GM18873 (cell line): ENCODE measurements at regions not wholly inside any gene's neighbourhood (a gene's known extent, or its start where the extent isn't known, plus 50 kb on each side); places are given as distances from the start of the nearest gene placed in this dataset.
"Not testable (repeated sequence)": the region's sequence is repeated elsewhere in the genome, so short reads cannot be mapped to it uniquely, and the experiment has no call there.

ENCODE experiments used
- ATAC-seq: cut with Tn5 transposase; IDR thresholded peaks from one replicate; pipeline ENCODE4 v1.9.1; 2021; ENCODE audit warnings: mild to moderate bottlenecking, moderate library complexity, moderate number of reproducible peaks; ENCODE audit not compliant: unreplicated experiment, low FRiP score

DNA sequence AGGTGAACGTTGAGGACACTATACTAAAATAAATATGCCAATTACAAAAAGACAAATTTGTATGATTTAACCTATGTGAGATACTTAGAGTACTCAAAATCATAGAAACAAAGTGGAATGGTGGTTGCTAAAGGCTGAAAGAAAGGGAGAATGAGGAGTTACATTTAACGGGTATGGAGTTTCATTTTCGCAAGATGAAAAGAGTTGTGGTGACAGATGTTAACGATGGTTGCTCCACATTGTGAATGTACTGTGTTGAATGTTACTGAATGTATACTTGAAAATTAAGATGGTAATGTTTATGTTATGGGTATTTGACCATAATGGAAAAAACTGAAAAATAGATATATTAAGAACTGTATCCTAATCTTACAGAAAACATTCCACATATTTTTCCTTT lies 51.3 kb upstream of the MOCS2 start:
- no peak for ATAC-seq

DNA sequence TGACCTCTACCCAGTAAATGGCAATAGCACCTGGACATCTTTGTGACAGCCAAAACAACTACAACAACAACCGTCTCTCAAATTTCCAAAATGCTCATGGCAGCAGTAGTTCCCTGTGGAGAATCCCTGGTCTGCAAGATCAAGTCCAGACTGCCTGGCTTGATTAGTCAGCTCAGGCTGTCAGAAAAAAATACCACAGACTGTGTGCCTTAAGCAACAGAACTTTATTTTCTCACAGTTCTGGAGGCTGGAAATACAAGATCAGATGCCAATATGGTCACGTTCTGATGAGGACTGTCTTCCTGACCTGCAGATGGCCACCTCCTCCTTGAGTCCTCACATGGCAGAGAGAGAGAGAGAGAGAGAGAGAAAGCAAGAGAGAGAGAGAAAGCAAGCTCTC lies 52.3 kb upstream of the MOCS2 start:
- ATAC-seq, result no peak

DNA sequence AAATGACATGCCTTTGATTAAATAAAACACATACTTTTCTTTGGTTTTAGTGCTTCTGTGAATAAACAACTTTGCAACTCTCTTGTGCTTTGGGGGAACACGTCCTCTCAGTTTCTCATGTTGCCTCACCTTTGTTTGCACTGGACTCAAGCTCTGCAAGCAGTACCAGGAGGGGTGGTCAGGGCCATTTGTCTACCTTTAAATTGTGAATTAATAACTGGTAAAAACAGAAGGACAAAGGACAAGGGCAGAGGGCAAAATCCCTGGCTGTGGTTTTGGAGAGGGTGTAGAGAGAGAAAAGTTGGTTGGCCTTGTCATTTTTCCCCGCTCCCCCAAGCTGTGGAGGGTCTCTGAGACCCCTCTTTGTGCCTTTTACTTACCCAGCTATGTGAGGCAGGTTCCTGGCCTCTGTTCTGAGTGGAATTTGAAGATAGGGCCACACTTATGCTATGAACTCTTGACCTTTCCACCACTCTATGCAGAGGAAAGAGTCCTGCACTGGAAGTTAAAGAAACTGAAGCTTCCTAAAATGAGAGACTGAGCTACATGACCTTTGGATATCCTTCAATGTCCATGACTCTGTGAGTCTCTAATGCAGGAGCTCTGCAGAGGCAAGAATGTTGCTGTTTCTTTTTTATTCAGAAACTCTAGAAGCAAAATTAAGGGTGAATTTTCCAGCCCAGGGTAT lies 55.1 kb upstream of the MOCS2 start:
- ATAC-seq, result no peak

DNA sequence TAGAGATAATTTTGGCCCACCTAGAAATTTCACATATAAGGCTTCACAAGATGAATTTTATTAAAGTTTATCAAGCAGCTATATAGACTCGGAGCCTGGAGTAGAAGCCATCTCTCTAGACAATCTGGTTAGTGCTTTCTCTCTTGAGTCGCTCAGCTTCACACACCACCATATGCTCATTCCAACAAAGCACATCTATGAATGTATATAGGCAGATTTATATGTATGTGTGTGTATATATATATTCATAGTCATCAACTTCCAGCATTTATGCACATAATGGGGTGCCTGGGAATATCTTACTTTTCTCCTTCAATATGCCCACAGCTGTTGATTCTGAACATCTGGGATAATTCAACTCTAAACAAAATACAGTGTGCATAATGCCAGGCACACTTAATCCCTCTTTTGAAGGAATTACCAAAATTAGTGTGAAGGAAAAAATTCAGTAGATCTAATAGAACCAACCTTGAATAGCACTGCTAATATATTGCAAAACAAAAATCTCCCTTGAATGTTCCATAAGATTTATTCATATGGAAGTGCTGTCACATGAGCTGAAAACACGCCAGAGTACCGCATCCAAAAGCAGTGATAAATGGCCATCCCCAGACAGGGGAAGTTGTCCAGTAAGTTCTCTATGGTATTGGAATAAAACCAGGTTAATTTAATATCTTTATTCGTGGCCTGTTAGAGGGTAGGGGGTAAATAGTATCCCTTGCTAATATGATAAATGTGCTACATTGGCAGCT lies 56.0 kb upstream of the MOCS2 start:
- no peak for ATAC-seq

DNA sequence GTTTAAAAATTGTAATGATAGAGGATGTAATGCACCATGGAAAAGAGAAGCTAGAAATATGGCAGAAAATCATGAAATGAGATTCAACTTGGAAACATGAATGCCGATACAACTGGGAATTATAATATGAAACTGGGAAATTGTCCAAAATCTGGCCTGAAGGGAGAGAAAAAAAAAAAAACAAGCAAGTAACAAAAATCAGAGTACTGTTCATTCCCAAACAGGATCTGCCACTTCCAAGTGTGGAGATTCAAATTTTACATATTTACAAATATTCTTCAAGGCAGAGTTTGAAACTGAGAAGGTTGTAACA lies 56.6 kb upstream of the MOCS2 start:
- ATAC-seq, result no peak

DNA sequence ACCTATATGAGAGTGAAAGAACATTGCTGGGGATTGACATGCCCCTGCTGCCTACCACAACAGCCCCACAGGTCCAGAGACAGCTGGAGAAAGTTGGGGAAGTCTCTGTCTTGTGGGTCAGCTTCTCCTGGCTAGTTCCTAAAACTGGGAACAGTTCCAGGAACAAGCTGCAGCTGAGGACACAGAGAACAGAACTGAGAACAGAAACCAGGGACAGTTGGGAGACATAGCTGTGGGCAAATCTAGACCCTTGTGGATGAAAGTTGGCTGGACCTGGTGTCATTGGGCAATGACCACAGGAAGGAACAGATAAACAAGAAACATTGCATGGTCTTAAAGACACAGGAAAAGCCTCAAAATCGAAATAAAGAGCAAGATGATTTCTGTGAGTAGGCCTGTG lies 58.3 kb upstream of the MOCS2 start:
- ATAC-seq, result no peak

DNA sequence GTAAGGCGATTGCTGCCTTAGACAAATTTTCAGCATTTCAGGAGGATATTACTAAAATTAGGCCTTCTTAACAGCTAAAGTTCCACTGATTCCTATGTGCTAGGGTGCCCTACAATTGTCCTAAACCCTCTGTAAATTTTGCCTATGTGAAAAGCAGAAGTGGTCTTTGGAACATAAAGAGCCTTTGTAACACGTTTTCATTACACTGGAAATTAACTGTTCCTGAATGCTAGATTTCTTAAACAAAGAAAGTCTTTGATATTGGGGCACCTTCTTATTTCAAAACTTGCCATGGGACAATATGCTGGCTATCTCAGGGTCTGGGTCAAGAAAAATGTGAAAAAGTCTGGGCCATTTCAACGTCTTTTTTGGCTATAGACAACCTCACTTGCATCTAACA lies 60.4 kb upstream of the MOCS2 start:
- ATAC-seq, result no peak

DNA sequence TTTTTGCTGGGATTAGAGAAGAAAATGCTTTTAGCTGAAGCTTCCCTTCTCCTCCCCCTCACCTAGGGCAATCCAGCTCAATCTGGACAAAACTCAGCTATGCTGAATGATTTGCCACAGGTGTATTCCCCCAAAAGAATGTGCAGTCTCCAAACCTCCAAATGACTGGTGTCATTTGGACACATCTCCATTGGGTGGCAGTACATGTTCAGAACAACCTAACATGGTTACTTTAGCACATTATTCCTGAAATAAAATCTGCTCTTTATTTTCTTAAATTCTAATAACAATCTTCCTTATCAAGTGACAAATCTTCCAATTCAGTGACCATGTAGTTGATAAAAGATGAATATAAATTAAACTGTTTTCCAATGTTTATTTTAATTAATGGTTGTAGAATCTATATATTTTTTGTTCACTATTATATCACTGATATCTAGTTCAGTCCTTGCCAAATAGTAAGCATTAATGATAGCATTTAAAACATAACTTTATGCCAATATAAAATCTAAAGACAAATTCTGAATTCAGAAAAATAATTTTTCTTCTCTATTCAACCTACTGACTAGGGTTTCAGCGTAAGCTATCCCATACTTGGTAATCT lies 61.3 kb upstream of the MOCS2 start:
- no peak for ATAC-seq

DNA sequence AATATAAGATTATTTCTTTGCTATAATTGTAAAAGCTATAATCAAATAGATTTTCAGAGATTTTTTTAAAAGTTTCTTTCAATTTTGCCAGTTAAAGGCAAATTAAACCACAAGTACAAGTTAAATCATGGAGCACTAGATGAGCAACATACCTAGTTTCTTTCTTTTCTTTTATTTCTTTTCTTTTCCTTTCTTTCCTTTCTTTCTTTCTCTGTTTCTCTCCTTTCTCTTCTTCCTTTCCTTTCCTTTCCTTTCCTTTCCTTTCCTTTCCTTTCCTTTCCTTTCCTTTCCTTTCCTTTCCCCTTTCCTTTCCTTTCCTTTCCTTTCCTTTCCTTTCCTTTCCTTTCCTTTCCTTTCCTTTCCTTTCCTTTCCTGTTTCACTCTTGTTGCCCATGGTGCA lies 62.5 kb upstream of the MOCS2 start:
- ATAC-seq, result not testable (repeated sequence)

DNA sequence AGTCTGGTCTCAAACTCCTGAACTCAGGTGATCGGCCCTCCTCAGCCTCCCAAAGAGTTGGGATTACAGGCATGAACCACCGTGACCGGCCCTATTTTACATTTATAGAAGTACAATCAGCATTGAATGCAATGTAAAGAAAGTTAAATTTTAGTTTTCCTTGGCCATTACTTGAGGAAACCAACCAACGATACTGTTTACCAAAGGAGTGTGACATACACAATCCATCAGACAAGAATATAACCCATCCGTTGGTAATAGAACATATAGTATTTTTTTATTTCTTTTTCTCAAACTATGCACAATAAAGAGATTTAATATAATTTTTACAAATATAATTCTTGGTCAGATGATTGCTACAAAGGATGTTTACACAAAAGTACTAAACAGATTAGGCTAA lies 63.1 kb upstream of the MOCS2 start:
- no peak for ATAC-seq

DNA sequence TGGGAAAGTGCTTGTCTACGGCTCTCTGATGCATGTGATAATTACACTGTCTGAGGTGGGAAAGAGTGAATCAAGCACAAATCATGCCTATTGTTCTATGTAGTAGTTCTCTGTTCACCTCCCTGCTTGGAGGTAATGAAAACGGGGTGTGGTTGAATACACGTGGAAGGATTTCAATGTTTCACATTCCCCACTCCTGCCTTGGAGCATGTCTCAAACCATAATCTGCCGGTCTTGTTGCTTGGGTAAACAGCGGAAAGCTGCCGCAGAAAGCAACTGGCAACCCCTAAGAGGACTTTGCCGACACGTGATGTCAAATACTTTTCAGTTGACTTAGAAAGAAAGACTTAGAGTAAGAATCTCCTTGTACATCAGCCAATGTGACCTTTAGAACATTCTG lies 63.5 kb upstream of the MOCS2 start:
- ATAC-seq, result no peak

DNA sequence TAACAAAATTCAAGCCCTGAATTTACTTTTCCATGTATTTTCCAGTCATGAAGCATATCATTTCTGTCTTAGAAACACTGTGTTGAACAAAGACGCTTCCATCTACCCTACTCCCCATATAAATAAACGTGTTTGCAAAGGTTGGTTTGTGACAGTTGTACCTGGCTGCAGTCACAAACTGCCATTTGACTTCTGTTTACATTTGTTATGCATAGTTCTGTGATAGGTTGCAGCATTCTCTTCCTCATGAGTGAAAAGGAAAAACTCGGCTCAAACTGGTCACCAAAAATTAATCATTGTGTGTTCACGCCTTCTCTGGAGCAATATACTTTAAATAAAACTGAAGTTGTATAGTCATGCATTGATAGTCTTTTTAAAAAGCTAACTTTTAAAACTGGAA lies 69.3 kb upstream of the MOCS2 start:
- no peak for ATAC-seq

DNA sequence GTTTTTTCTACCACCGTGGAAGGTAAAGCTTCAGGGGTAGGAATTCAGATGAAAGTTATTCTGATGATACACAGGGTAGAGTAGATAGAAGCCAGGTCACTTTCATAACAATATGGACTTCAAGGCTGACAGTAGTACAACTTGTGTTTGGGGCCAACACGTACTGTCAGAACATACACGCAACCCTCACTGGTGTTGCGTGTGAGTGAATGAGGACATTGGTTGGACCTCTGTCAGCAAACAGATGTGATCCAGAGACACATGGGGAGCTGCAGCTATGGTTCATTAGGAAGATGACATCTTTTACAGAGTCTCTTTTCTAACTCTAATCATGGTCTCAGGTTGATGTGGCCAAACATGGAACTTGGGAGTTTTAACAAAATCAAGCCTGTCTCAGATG lies 70.1 kb upstream of the MOCS2 start:
- ATAC-seq, result no peak

DNA sequence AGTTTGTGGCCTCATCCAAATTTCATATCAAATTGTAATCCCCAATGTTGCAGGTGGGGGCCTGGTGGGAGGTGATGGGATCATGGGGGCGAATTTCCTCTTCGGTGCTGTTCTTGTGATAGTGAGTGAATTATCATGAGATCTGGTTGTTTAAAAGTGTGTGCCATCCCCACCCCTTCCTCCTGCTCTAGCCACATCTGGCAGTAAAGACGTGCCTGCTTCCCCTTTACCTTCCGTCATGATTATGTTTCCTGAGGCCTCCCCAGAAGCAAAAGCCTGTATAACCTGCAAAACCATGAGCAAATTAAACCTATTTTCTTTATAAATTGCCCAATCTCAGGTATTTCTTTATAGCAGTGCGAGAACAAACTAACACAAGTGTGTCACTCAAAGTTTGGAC lies 71.0 kb upstream of the MOCS2 start:
- ATAC-seq, result no peak

DNA sequence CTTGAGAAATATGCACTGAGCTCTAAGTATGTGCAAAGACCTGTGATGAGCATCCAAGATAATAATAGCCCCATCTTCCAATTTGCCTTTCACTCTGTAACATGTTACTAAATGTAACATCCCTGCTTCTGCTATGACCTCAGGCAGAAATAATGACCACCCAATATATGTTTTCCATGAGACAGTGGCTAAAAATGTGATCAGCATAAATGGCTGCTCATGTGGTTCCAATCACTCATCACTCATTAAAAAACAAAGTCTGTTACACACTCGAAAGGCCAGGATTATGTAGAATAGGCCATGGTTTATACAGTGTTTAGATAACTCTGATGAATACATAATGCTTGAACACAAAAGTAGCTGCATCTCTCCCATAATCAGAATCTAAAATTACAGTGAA lies 71.4 kb upstream of the MOCS2 start:
- no peak for ATAC-seq

DNA sequence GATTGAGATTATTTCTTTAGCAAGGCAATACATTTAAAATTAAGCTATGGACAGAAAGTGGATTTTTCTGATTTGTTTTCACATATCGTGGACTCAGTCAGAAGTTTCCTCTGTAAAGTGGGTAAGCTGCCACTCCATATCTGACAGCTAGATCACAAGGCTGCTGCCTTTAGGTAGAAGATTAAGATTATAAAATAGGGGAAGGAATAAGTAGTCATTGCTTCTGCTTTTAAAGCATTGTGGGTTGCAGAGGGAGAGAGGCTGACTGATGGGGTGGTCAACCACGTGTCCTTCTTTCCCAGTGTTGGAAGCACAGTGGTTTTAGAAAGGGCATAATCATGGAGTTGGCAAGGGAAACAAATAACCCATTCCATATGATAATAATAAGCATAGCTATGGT lies 74.3 kb upstream of the MOCS2 start:
- ATAC-seq, result no peak

DNA sequence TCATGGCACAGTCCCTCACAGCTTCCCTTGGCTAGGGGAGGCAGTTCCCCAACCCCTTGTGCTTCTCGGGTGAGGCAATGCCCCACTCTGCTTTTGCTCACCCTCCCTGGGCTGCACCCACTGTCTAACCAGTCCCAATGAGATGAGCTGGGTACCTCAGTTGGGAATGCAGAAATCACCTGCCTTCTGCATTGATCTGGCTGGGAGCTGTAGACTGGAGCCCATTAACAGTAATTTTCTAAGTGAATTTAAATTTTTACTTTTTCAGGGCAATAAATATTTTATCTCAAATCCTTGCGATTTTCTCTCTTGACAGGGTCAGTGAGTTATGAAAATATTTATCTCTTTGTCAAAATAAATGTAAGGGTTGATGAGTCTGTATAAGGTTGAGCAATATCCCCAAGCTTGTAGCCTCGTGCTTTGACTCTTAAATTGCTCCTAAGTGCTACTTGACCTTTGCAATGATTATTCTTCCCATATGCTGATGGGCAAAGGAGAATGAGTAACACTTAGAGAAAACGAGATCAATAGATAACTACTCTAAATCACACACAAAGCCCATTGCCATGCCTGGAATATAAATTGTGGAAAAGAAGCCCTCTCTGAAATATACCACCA lies 82.1 kb upstream of the MOCS2 start:
- ATAC-seq, result no peak

DNA sequence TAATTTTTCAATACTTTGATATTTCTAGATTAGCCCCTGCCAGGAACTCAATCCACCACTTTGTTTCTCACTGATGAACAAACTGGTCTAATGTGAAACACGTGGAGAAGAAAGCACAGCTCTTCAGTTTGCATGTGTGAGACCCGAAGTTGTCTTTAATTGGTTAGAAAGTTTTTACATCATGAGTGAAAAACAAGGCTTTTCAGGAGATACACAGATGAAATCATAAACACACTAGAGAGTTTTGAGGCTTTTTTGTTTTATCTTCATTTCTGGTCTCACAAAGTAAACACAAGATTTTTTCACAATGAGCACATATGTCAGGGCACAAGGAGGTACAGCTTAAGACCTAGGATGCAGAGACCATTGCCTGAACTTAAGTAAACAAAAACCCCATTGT lies 84.5 kb upstream of the MOCS2 start:
- ATAC-seq, result no peak

DNA sequence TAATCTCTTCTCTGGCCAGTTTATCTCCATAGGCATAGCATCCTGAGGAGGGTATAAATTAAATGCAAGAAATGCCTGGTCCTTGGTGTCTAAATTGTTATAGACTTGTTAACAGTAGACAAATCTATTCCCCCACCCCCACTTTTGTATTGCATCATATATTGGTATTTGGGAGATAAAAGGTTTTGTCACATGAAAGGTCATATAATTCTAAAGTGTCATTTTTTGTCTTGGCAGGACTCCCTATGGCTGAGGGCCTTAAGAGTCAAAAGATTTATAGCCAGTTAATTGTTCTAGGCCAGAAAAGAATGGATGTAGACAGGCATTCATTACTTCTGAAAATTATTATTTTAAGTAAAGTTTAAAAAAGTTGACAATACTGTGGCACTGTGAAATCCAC lies 90.3 kb upstream of the MOCS2 start:
- ATAC-seq, result no peak

DNA sequence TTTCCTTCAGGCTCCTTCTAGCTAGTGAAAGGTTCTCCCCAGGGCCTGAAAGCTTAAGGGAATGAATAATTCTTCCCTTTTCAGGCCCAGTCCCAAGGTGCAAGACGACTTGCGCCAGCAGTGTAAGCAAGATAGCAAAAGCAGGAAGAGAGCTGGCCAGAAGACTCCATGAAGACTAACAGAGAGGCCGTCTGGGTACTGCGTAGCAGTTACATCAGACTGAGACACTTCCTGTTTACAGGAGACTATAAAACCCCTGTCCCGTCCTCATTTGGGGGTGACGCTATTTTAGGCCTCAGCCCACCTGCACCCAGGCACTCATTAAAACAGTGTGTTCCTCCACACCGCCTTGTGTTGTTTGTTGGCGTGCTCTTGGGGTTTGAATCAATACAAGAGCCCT lies 90.7 kb upstream of the MOCS2 start:
- no peak for ATAC-seq

DNA sequence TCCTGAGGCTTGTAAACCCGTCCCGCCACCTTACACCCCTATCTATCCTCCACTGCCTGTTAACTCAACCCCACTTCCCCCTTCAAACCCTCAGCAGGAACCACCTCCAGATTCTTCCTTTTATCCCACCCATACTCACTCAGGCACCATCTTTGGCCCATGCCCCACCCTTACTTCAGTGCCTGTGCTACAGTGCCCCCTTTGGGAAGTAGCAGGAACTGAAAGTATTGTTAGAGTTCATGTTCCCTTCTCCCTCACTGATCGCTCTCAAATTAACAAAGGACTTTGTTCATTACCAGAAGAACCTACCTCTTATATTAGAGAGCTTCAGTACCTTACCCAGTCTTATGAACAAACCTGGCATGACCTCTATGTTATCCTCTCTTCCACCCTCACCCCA lies 92.2 kb upstream of the MOCS2 start:
- no peak for ATAC-seq

DNA sequence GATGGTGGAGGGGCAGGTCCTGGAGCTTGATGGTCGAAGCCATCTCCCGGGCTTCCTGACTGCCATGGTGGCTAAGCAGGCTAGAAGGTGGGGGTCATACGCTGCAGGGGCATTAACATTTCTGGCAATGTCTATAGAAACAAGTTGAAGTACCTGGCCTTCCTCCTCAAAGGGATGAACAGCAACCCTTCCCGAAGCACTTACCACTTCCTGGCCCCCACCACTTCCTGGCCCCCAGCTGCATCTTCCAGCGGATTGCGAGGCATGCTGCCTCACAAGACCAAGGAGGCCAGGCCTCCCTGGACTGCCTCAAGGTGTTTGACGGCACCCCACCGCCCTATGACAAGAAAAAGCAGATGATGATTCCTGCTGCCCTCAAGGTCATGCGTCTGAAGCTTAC lies 97.0 kb upstream of the MOCS2 start:
- ATAC-seq, result no peak
